Adrenal gland (tissue), 9 donors: ENCODE measurements at regions not wholly inside any gene's neighbourhood (a gene's known extent, or its start where the extent isn't known, plus 50 kb on each side); places are given as distances from the start of the nearest gene placed in this dataset.

Experiments
- DNase-seq, 7 donors: peaks; one replicate each; pipeline ENCODE4 v3.0.0-alpha.2; 2019 to 2020
- H3K27ac ChIP-seq, 5 donors: fragments of 200-600 bp; sonication (generic) in 4 of 5; 1 replicate in 3 of 5; 2 replicates in 2 of 5; pipeline versions ENCODE4 v1.5.1 to v1.8.0; 2016 to 2020; ENCODE audit warnings: mild to moderate bottlenecking in 1 of 5
- H3K27me3 ChIP-seq: fragments of 200-600 bp; 2 replicates; pipeline ENCODE4 v1.8.0; 2021
- H3K36me3 ChIP-seq, 2 donors: fragments of 200-600 bp; replicated peaks in 1 of 2; 1 replicate in 1 of 2; 2 replicates in 1 of 2; pipeline versions ENCODE4 v1.5.1 to v1.8.0; 2018 to 2022
- H3K4me1 ChIP-seq, 2 donors: fragments of 200-600 bp; replicated peaks in 1 of 2; 1 replicate in 1 of 2; 2 replicates in 1 of 2; pipeline versions ENCODE4 v1.5.1 to v1.8.0; 2018 to 2021
- H3K4me3 ChIP-seq, 4 donors: fragments of 200-600 bp; sonication (generic) in 3 of 4; one replicate each; pipeline ENCODE4 v1.5.1; 2016 to 2018
- H3K9me3 ChIP-seq, 3 donors: fragments of 200-600 bp; sonication (generic) in 1 of 3; replicated peaks in 1 of 3; 1 replicate in 2 of 3; 2 replicates in 1 of 3; pipeline versions ENCODE4 v1.5.1 to v1.8.0; 2016 to 2021
- CTCF ChIP-seq, 6 experiments: fragments of 450-650 bp in 4 of 6; fragments of 200-600 bp in 2 of 6; sonication (generic) in 1 of 6; IDR thresholded peaks; 1 replicate in 5 of 6; 2 replicates in 1 of 6; pipeline versions ENCODE4 v1.5.1 to v1.8.0; 2016 to 2021; ENCODE audit warnings: antibody characterized with exemption in 6 of 6, mild to moderate bottlenecking in 2 of 6, moderate library complexity in 1 of 6
- POLR2A ChIP-seq, 2 donors: fragments of 450-650 bp; IDR thresholded peaks; one replicate each; pipeline ENCODE4 v1.6.1; 2017; ENCODE audit warnings: antibody characterized with exemption in 2 of 2, mild to moderate bottlenecking in 2 of 2, moderate library complexity in 1 of 2
- WGBS, 4 donors: extraction: QIAGEN DNeasy Blood & Tissue Kit in 2 of 4; methylation state at CpG; one replicate each; pipeline versions ENCODE4 v1.1.5 to v1.1.7; 2013 to 2017; 5-methylcytosine and 5-hydroxymethylcytosine counted together
- intact Hi-C, 2 donors: fragments of 100-400 bp; cut with DNase I; formaldehyde crosslinking; loops; one replicate each; pipeline versions ENCODE4 v1.14.1 to v1.15.0; 2022 to 2023
- donor health status: healthy with polysubstance abuse.
- donor health status: Bipolar disorder and iron deficiency.
- donor health status: DM: yes; HTN: yes; CAD: no.
- donor health status: DM: no; HTN: no; CAD: no.
- donor health status: DM: no; HTN: no; CAD: no.

GRCh38 chr4:176608346-176608745 lies 184.4 kb downstream of the VEGFC start:
- TF ChIP-seq POLR2A (IDR thresholded peaks at IDR 0.05) (no peak), CTCF (IDR thresholded peaks at IDR 0.05) (no peak)
- intact Hi-C loops = no loop called here
- WGBS, 4 donors = 81 to 94% (median 90%) methylated on average over 2 of the region's 2 CpGs

GRCh38 chr4:176610594-176610993 lies 182.1 kb downstream of the VEGFC start:
- no peak for DNase-seq
- Histone ChIP-seq H3K27me3 (no peaks in the 10 kb centered on the region), H3K4me3 (no peak overlapping the region), H3K4me1 (no peaks in the 10 kb centered on the region), H3K27ac (no peak overlapping the region), H3K36me3 (no peaks in the 10 kb centered on the region), H3K9me3 (no peaks in the 10 kb centered on the region)
- WGBS, 4 donors = 50 to 67% (median 63%) methylated on average over 2 of the region's 2 CpGs
- TF ChIP-seq CTCF (IDR thresholded peaks at IDR 0.05) = no peak
- TF ChIP-seq POLR2A (IDR thresholded peaks at IDR 0.05) = no peak
- intact Hi-C loops = no loop called here

More at GRCh38 chr4:176608346-176608745, 184.4 kb downstream of the VEGFC start:
- no peaks in the 10 kb centered on the region for H3K4me1 ChIP-seq
- no peaks in the 10 kb centered on the region for H3K9me3 ChIP-seq
- no peak overlapping the region for H3K4me3 ChIP-seq
- no peaks in the 10 kb centered on the region for H3K27me3 ChIP-seq
- no peak overlapping the region for H3K27ac ChIP-seq
- DNase-seq = no peak
- no peaks in the 10 kb centered on the region for H3K36me3 ChIP-seq

GRCh38 chr4:176611381-176611780 lies 181.3 kb downstream of the VEGFC start:
- Histone ChIP-seq H3K27me3 (no peaks in the 10 kb centered on the region), H3K27ac (no peak overlapping the region), H3K36me3 (no peaks in the 10 kb centered on the region), H3K4me1 (no peaks in the 10 kb centered on the region), H3K9me3 (no peaks in the 10 kb centered on the region), H3K4me3 (no peak overlapping the region)
- TF ChIP-seq POLR2A (IDR thresholded peaks at IDR 0.05) = no peak
- no peak for TF ChIP-seq CTCF (IDR thresholded peaks at IDR 0.05)
- no peak for DNase-seq
- 40 to 44% (median 41%) methylated on average over 1 of the region's 1 CpG for WGBS, 4 donors
- intact Hi-C loops = no loop called here

- H3K27me3 ChIP-seq = no peaks in the 10 kb centered on the region
- no peak for TF ChIP-seq CTCF (IDR thresholded peaks at IDR 0.05)
- TF ChIP-seq POLR2A (IDR thresholded peaks at IDR 0.05) = no peak
- H3K4me1 ChIP-seq = no peaks in the 10 kb centered on the region
- no peak for DNase-seq
- no peaks in the 10 kb centered on the region for H3K9me3 ChIP-seq
- H3K36me3 ChIP-seq = no peaks in the 10 kb centered on the region
- 66 to 100% (median 83%) methylated on average over 1 of the region's 1 CpG for WGBS, 4 donors
- H3K27ac ChIP-seq = no peak overlapping the region
- intact Hi-C loops = no loop called here
- no peak overlapping the region for H3K4me3 ChIP-seq
Observed at GRCh38 chr4:176611951-176612350, 180.8 kb downstream of the VEGFC start.
